HG02588 (cell line): ENCODE measurements at regions not wholly inside any gene's neighbourhood (a gene's known extent, or its start where the extent isn't known, plus 50 kb on each side); places are given as distances from the start of the nearest gene placed in this dataset.
A peak's percentile ranks its signal among the peaks of the same experiment; 100 is the strongest.
"Not testable (repeated sequence)": the region's sequence is repeated elsewhere in the genome, so short reads cannot be mapped to it uniquely, and the experiment has no call there.

Experiments
- ATAC-seq: cut with Tn5 transposase; IDR thresholded peaks from one replicate; pipeline ENCODE4 v1.9.1; 2021; ENCODE audit warnings: mild to moderate bottlenecking, moderate library complexity; ENCODE audit not compliant: unreplicated experiment

DNA sequence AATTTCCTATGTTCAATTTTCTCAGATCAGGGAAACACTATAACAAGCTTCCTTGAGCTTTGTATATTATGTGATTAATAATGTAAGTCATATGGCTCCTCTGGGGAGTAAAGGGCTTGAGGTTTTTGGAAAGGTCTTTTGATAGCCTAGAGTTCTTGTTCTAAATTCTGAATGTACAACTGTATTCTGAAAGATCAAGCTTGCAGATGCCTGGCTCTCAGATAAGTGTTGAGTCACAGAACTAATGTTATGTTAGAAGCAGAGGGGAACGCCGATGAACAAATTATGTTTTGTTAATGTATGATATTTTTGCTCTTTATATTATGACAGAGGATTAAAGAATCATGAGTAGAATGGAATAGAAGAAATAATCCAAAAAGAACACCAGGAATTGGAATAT lies 170.1 kb downstream of the RPRM start:
- no peak for ATAC-seq

GRCh38 chr2:153307223-153307622 lies 171.3 kb downstream of the RPRM start:
- no peak for ATAC-seq

DNA sequence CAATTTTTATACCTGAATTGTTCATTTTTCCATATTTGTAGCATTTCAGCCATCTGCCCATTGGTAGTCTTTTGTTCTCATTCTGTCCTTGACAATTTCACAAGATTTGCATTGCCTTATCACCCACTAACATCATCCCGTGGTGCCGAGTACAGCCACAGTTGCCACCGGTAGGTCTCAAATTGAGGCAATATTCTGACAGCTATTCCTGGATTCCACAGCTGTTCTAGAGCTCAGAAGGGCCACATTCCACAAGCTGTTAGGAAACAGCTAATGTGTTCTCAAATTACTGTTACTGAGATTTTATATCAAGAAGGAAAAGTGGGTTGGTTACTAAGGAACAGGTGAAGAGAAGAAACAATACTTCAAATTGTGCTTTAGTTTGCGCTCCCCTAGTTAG lies 178.8 kb downstream of the RPRM start:
- no peak for ATAC-seq

- no peak for ATAC-seq
Observed at GRCh38 chr2:153299217-153299616, 179.3 kb downstream of the RPRM start.

DNA sequence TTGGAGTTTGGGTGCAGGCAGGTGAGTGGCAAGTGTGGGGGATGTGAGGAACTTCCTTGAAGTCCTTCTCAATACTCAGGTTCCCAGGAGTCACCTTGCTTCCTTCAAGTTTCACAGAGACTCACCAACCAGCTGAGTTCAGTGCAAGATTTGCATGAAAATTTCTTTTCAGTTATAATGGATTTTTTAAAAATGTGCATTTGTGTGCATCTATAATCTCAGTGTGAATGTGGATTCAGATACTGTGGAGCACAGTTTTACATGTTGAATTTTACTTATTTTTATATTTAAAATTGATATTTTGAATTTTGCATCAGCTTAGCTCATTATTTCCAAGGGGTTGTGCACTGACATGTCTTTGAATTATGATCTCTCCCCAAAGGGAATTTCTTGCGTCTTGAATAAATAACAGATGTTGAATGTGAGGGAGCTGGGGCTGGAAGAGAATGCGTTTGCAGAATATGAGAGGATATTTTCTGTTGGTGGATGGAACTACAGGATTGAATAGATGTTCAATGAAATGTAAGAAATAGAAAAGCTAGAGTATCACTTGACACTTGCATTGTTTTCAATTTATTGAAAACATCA lies 184.3 kb downstream of the RPRM start:
- ATAC-seq, result no peak

DNA sequence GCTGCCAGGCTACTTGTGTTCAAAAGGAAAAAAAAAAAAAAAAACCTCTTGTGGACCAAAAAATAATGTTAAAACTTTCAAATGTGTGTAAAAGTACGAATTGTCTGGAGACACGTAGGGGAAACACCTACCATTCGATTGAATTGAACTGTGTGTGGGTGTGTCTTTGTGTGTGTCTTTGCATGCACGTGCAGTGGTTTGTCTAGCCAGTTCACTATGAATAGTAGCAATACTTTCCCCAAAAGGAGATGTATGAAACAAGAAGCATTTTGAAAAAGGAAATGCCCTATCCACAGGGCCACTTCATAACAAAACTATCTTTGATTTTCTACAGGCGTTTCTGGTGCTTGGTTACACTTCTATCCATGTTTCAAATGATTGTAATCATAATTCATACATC lies 186.8 kb downstream of the RPRM start:
- ATAC-seq, result no peak

GRCh38 chr2:153287109-153287801 lies 191.3 kb downstream of the RPRM start:
- ATAC-seq, result peak; percentile 56

DNA sequence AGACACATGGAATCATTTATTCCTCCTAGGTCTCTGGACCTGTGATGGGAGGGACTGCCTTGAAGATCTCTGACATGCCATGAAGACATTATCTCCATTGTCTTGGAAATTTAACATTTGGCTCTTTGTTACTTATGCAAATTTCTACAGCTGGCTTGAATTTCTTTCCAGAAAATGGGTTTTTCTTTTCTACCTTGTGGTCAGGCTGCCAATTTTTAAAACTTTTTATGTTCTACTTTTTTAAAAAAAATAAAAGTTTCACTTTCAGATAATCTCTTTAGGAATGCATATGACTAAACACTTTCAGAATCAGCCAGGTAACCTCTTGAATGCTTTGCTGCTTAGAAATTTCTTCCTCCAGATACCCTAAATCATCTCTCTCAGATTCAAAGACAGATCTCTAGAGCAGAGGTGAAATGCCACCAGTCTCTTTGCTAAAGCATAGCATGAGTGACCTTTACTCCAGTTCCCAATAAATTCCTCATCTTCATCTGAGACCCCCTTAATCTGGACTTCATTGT lies 209.6 kb downstream of the RPRM start:
- no peak for ATAC-seq

DNA sequence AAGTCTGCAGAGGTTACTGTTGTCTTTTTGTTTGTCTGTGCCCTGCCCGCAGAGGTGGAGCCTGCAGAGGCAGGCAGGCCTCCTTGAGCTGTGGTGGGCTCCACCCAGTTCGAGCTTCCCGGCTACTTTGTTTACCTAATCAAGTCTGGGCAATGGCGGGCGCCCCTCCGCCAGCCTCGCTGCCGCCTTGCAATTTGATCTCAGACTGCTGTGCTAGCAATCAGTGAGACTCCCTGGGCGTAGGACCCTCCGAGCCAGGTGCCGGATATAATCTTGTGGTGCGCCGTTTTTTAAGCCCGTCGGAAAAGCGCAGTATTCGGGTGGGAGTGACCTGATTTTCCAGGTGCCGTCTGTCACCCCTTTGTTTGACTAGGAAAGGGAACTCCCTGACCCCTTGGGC lies 221.7 kb downstream of the RPRM start:
- not testable (repeated sequence) for ATAC-seq

DNA sequence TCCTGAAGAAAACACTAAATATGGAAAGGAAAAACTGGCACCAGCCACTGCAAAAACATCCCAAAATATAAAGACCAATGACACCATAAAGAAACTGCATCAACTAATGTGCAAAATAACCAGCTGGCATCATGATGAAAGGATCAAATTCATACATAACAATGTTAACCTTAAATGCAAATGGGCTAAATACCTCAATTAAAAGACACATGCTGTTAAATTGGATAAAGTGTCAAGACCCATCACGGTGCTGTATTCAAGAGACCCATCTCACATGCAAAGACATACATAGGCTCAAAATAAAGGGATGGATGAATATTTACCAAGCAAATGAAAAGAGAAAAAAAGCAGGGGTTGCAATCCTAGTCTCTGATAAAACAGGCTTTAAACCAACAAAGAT lies 231.9 kb downstream of the RPRM start:
- ATAC-seq, result not testable (repeated sequence)

GRCh38 chr2:153235516-153235915 lies 243.0 kb downstream of the RPRM start:
- ATAC-seq, result peak; percentile 89

DNA sequence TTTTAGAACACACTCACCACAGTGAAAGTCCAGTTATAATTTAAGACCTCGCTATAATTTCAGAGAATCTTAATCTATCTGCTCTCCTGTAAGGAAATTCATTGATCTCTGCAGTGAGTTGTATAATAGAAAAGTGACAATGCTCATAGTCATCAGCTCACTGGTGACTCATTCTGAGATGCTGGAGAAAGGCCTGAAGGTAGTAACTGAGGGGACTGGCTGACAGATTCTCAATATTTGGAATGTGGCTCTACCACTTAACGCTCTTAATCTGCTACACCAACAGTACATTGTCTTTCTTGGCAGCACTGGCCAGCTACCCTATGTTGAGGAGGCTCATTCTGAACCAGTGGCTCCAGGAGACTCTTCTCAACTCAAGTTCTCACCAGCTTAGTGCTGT lies 246.1 kb downstream of the RPRM start:
- ATAC-seq, result no peak

DNA sequence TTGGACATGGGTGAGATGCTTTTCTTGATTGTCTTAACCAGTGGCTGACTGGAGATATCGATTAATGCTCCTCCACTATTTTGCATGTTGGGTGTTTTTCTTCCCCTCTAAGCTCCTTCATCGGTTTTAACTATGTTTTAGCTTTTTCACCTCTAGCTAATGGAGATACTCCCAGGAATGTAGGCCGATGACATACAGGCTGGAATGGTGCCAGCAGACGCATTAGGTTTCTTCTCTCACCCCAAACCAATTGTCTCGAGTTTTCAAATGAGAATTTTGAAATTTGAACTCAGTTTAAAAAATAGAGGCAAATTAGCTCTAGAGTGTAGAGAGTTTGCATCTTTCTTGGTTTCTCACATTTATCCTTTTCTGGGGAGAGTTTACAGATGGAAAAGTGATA lies 247.6 kb downstream of the RPRM start:
- no peak for ATAC-seq

- ATAC-seq, result no peak
Observed at GRCh38 chr2:153228904-153229303, 249.7 kb downstream of the RPRM start.

- ATAC-seq, result no peak
Observed at GRCh38 chr2:153227981-153228380, 250.6 kb downstream of the RPRM start.

GRCh38 chr2:153222231-153223165 lies 256.1 kb downstream of the RPRM start:
- no peak for ATAC-seq

GRCh38 chr2:153221506-153221905 lies 257.1 kb downstream of the RPRM start:
- ATAC-seq, result no peak

DNA sequence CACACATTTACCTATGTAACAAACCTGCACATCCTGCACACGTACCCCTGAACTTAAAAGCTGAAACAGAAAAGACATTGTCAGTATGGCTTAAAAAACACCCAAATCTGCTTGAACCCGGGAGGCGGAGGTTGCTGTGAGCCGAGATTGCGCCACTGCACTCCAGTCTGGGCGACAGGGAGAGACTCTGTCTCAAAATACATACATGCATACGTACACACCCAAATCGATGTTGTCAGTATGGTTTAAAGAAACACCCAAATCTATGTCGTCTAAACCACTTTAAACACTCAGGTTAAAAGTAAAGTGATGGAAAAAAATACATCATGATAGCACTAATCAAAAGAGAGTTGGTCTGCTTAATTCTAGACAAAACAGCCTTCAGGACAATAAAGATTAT lies 257.5 kb downstream of the RPRM start:
- ATAC-seq, result no peak

DNA sequence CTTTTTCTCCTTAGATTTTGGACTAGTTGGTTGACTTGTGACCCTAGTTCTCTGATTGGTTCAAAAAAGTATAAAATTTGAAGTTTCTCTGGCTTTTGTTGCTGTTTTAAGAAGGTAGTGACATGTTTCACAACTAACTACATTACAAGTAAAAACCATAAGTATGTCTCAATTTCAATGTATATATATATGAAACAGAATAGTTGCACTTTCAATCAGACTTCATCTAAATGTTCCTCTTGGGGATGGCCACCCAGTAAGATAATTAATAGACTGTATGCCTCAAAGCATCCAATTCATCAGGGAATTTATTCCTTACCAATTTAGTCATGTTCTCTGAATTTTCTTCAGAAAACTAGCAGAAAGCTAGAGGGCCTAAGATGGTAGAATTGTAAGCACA lies 259.7 kb downstream of the RPRM start:
- no peak for ATAC-seq

GRCh38 chr2:153214337-153214736 lies 264.2 kb downstream of the RPRM start:
- no peak for ATAC-seq

GRCh38 chr2:153213022-153213421 lies 265.5 kb downstream of the RPRM start:
- no peak for ATAC-seq
